Upper lobe of left lung (tissue), 4 donors: ENCODE measurements at regions not wholly inside any gene's neighbourhood (a gene's known extent, or its start where the extent isn't known, plus 50 kb on each side); places are given as distances from the start of the nearest gene placed in this dataset.

Experiments
- CTCF ChIP-seq, 6 experiments: fragments of 450-650 bp in 4 of 6; fragments of 200-600 bp in 2 of 6; sonication (generic) in 2 of 6; IDR thresholded peaks; one replicate each; pipeline ENCODE4 v1.5.1; 2016 to 2019; ENCODE audit warnings: antibody characterized with exemption in 6 of 6
- EP300 ChIP-seq, 4 donors: sonication (generic); formaldehyde crosslinking; IDR thresholded peaks; one replicate each; pipeline ENCODE4 v1.5.1; 2017; ENCODE audit warnings: antibody characterized with exemption in 4 of 4, control low read depth in 2 of 4
- POLR2A ChIP-seq, 4 donors: fragments of 450-650 bp; IDR thresholded peaks; one replicate each; pipeline ENCODE4 v1.5.1; 2016 to 2017; ENCODE audit warnings: antibody characterized with exemption in 4 of 4, mild to moderate bottlenecking in 2 of 4
- POLR2AphosphoS5 ChIP-seq, 2 donors: sonication (generic); formaldehyde crosslinking; IDR thresholded peaks; one replicate each; pipeline ENCODE4 v1.5.1; 2017; ENCODE audit warnings: antibody characterized with exemption in 2 of 2

- TF ChIP-seq POLR2A (IDR thresholded peaks at IDR 0.05) (no peak), CTCF (IDR thresholded peaks at IDR 0.05) (no peak), POLR2AphosphoS5 (IDR thresholded peaks at IDR 0.05) (no peak), EP300 (IDR thresholded peaks at IDR 0.05) (no peak)
Measured at GRCh38 chr3:96027718-96028117, 786.7 kb upstream of the EPHA6 start.
